Loucy (cell line): ENCODE measurements at regions not wholly inside any gene's neighbourhood (a gene's known extent, or its start where the extent isn't known, plus 50 kb on each side); places are given as distances from the start of the nearest gene placed in this dataset.

Experiments
- EZH2phosphoT487 ChIP-seq: fragments of 200-600 bp; IDR thresholded peaks from 2 replicates; pipeline ENCODE4 v1.6.1; 2018; ENCODE audit warnings: antibody characterized with exemption, mild to moderate bottlenecking, moderate library complexity, borderline replicate concordance
- TF ChIP-seq, protein P1 (sequence below): fragments of 200-600 bp; sonication (generic); conservative IDR thresholded peaks from 2 replicates; pipeline ENCODE4 v1.5.1; 2014; ENCODE audit warnings: mild to moderate bottlenecking, antibody characterized with exemption, low read length

GRCh38 chr5:106459541-106459940 is 1211.2 kb downstream of the EFNA5 start:
- TF ChIP-seq, protein P1, sequence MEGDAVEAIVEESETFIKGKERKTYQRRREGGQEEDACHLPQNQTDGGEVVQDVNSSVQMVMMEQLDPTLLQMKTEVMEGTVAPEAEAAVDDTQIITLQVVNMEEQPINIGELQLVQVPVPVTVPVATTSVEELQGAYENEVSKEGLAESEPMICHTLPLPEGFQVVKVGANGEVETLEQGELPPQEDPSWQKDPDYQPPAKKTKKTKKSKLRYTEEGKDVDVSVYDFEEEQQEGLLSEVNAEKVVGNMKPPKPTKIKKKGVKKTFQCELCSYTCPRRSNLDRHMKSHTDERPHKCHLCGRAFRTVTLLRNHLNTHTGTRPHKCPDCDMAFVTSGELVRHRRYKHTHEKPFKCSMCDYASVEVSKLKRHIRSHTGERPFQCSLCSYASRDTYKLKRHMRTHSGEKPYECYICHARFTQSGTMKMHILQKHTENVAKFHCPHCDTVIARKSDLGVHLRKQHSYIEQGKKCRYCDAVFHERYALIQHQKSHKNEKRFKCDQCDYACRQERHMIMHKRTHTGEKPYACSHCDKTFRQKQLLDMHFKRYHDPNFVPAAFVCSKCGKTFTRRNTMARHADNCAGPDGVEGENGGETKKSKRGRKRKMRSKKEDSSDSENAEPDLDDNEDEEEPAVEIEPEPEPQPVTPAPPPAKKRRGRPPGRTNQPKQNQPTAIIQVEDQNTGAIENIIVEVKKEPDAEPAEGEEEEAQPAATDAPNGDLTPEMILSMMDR = no peak
- TF ChIP-seq EZH2phosphoT487 = no peak
